ENCODE measurements at regions not wholly inside any gene's neighbourhood (a gene's known extent, or its start where the extent isn't known, plus 50 kb on each side); places are given as distances from the start of the nearest gene placed in this dataset.

GRCh38 chr3:147269907-147270306 is 136.4 kb downstream of the ZIC4 start:
- Histone ChIP-seq H4K20me1 (ENCODE audit: insufficient read depth, low read length) (no peaks in the 10 kb centered on the region), H3K4me3 (ENCODE audit: low read depth in 1 of 2, low read length in 2 of 2) (no peak overlapping the region), H2AFZ (ENCODE audit: low read depth, low read length) (no peak overlapping the region), H3K4me1 (ENCODE audit: insufficient read depth, low read length) (no peaks in the 10 kb centered on the region), H3K4me2 (ENCODE audit: insufficient read depth, low read length) (no peak overlapping the region), H3K9me3 (ENCODE audit: insufficient read depth, low read length, severe bottlenecking) (peaks cover 3% of the 10 kb centered on the region), H3K36me3 (ENCODE audit: insufficient read depth, low read length) (no peaks in the 10 kb centered on the region), H3K9ac (ENCODE audit: low read depth, low read length) (no peak overlapping the region), H3K79me2 (ENCODE audit: insufficient read depth, low read length) (no peaks in the 10 kb centered on the region), H3K27ac (ENCODE audit: low read length) (no peak overlapping the region), H3K27me3 (ENCODE audit: insufficient read depth, low read length, poor library complexity) (no peaks in the 10 kb centered on the region)
- DNase-seq (no peak), ATAC-seq (ENCODE audit: insufficient read depth, low read depth) (no peak)
- TF ChIP-seq CTCF (IDR thresholded peaks at IDR 0.05; ENCODE audit: borderline replicate concordance, extremely low read depth, low read length, poor library complexity, severe bottlenecking) (no peak), EZH2 (IDR thresholded peaks at IDR 0.05; ENCODE audit: borderline replicate concordance, low read depth, low read length, severe bottlenecking) (no peak)

GRCh38 chr3:147267434-147267833 is 138.9 kb downstream of the ZIC4 start:
- TF ChIP-seq EZH2 (IDR thresholded peaks at IDR 0.05; ENCODE audit: borderline replicate concordance, low read depth, low read length, severe bottlenecking) (no peak), CTCF (IDR thresholded peaks at IDR 0.05; ENCODE audit: borderline replicate concordance, extremely low read depth, low read length, poor library complexity, severe bottlenecking) (no peak)

GRCh38 chr3:147257944-147258343 is 148.4 kb downstream of the ZIC4 start:
- no peaks in the 10 kb centered on the region for H3K79me2 ChIP-seq (ENCODE audit: insufficient read depth, low read length)
- H3K27me3 ChIP-seq (ENCODE audit: insufficient read depth, low read length, poor library complexity): no peaks in the 10 kb centered on the region
- TF ChIP-seq EZH2 (IDR thresholded peaks at IDR 0.05; ENCODE audit: borderline replicate concordance, low read depth, low read length, severe bottlenecking): no peak
- TF ChIP-seq CTCF (IDR thresholded peaks at IDR 0.05; ENCODE audit: borderline replicate concordance, extremely low read depth, low read length, poor library complexity, severe bottlenecking): no peak
- H3K27ac ChIP-seq (ENCODE audit: low read length): no peak overlapping the region
- no peak overlapping the region for H3K4me3 ChIP-seq (ENCODE audit: low read depth in 1 of 2, low read length in 2 of 2)
- DNase-seq: no peak
- H3K4me1 ChIP-seq (ENCODE audit: insufficient read depth, low read length): no peaks in the 10 kb centered on the region
- H3K9me3 ChIP-seq (ENCODE audit: insufficient read depth, low read length, severe bottlenecking): no peaks in the 10 kb centered on the region
- no peak overlapping the region for H3K4me2 ChIP-seq (ENCODE audit: insufficient read depth, low read length)
- H2AFZ ChIP-seq (ENCODE audit: low read depth, low read length): no peak overlapping the region
- no peak for ATAC-seq (ENCODE audit: insufficient read depth, low read depth)
- H3K36me3 ChIP-seq (ENCODE audit: insufficient read depth, low read length): no peaks in the 10 kb centered on the region
- H3K9ac ChIP-seq (ENCODE audit: low read depth, low read length): no peak overlapping the region
- no peaks in the 10 kb centered on the region for H4K20me1 ChIP-seq (ENCODE audit: insufficient read depth, low read length)

More at GRCh38 chr3:147267434-147267833, 138.9 kb downstream of the ZIC4 start:
- H3K4me3 ChIP-seq (ENCODE audit: low read depth in 1 of 2, low read length in 2 of 2): no peak overlapping the region
- H2AFZ ChIP-seq (ENCODE audit: low read depth, low read length): no peak overlapping the region
- H3K4me1 ChIP-seq (ENCODE audit: insufficient read depth, low read length): no peaks in the 10 kb centered on the region
- H3K36me3 ChIP-seq (ENCODE audit: insufficient read depth, low read length): no peaks in the 10 kb centered on the region
- no peaks in the 10 kb centered on the region for H4K20me1 ChIP-seq (ENCODE audit: insufficient read depth, low read length)
- H3K9ac ChIP-seq (ENCODE audit: low read depth, low read length): no peak overlapping the region
- H3K79me2 ChIP-seq (ENCODE audit: insufficient read depth, low read length): no peaks in the 10 kb centered on the region
- H3K27ac ChIP-seq (ENCODE audit: low read length): no peak overlapping the region
- H3K9me3 ChIP-seq (ENCODE audit: insufficient read depth, low read length, severe bottlenecking): peaks cover under 1% of the 10 kb centered on the region
- no peaks in the 10 kb centered on the region for H3K27me3 ChIP-seq (ENCODE audit: insufficient read depth, low read length, poor library complexity)
- ATAC-seq (ENCODE audit: insufficient read depth, low read depth) (no peak), DNase-seq (no peak)
- H3K4me2 ChIP-seq (ENCODE audit: insufficient read depth, low read length): no peak overlapping the region

- H3K27ac ChIP-seq (ENCODE audit: low read length): no peak overlapping the region
- no peaks in the 10 kb centered on the region for H3K36me3 ChIP-seq (ENCODE audit: insufficient read depth, low read length)
- H3K9ac ChIP-seq (ENCODE audit: low read depth, low read length): no peak overlapping the region
- H3K4me1 ChIP-seq (ENCODE audit: insufficient read depth, low read length): no peaks in the 10 kb centered on the region
- ATAC-seq (ENCODE audit: insufficient read depth, low read depth): no peak
- no peaks in the 10 kb centered on the region for H3K79me2 ChIP-seq (ENCODE audit: insufficient read depth, low read length)
- H3K9me3 ChIP-seq (ENCODE audit: insufficient read depth, low read length, severe bottlenecking): no peaks in the 10 kb centered on the region
- H3K4me2 ChIP-seq (ENCODE audit: insufficient read depth, low read length): no peak overlapping the region
- no peaks in the 10 kb centered on the region for H3K27me3 ChIP-seq (ENCODE audit: insufficient read depth, low read length, poor library complexity)
- H2AFZ ChIP-seq (ENCODE audit: low read depth, low read length): no peak overlapping the region
- TF ChIP-seq EZH2 (IDR thresholded peaks at IDR 0.05; ENCODE audit: borderline replicate concordance, low read depth, low read length, severe bottlenecking) (no peak), CTCF (IDR thresholded peaks at IDR 0.05; ENCODE audit: borderline replicate concordance, extremely low read depth, low read length, poor library complexity, severe bottlenecking) (no peak)
- no peaks in the 10 kb centered on the region for H4K20me1 ChIP-seq (ENCODE audit: insufficient read depth, low read length)
- no peak overlapping the region for H3K4me3 ChIP-seq (ENCODE audit: low read depth in 1 of 2, low read length in 2 of 2)
- no peak for DNase-seq
Observed at GRCh38 chr3:147256739-147257138, 149.6 kb downstream of the ZIC4 start.
